IMR-90 (cell line): ENCODE measurements at regions not wholly inside any gene's neighbourhood (a gene's known extent, or its start where the extent isn't known, plus 50 kb on each side); places are given as distances from the start of the nearest gene placed in this dataset.

ENCODE experiments used
- ATAC-seq: fragments of 200-7000 bp; cut with Tn5 transposase; 2 replicates; pipeline ENCODE4 v1.9.1; 2020; ENCODE audit warnings: low read depth, mild to moderate bottlenecking, moderate library complexity
- BruUV-seq: library from RNA; stranded (reverse); fragments of 400-500 nt; replicated peaks from 2 replicates; lab custom pipeline; 2021; lab: Mats Ljungman, UMichigan
- CTCF ChIA-PET: fragments of 300-600 bp; formaldehyde crosslinking; extraction: SDS; loops from one replicate; lab custom pipeline; 2021; ENCODE audit warnings: antibody characterized with exemption; lab: Yijun Ruan, JAX
- POLR2A ChIA-PET: fragments of 300-600 bp; sonication (Branson Sonifier 250); formaldehyde crosslinking; loops from one replicate; lab custom pipeline; 2022; ENCODE audit warnings: antibody characterized with exemption; ENCODE audit not compliant: unreplicated experiment; lab: Charles Lee
- DNase-seq: peaks from one replicate; pipeline ENCODE4 v3.0.0; 2013
- H2AFZ ChIP-seq: replicated peaks from 2 replicates; pipeline ENCODE3; 2013; ENCODE audit warnings: low read length, mild to moderate bottlenecking; ENCODE audit not compliant: poor library complexity
- H2AK5ac ChIP-seq: 2 replicates; pipeline ENCODE4 v1.6.1; 2013; ENCODE audit warnings: low read depth, low read length, inconsistent platforms
- H2AK9ac ChIP-seq: replicated peaks from 2 replicates; pipeline ENCODE3; 2013; ENCODE audit warnings: mild to moderate bottlenecking, low read depth, low read length, moderate library complexity; ENCODE audit not compliant: poor library complexity
- H2BK120ac ChIP-seq: 2 replicates; pipeline ENCODE4 v1.6.1; 2013; ENCODE audit warnings: low read depth, low read length, inconsistent platforms
- H2BK15ac ChIP-seq: 3 replicates; pipeline ENCODE4 v1.6.1; 2013; ENCODE audit warnings: low read depth, low read length, inconsistent platforms
- H2BK20ac ChIP-seq: 2 replicates; pipeline ENCODE4 v1.6.1; 2013; ENCODE audit warnings: low read depth, mild to moderate bottlenecking, inconsistent platforms, low read length, moderate library complexity
- H2BK5ac ChIP-seq: 2 replicates; pipeline ENCODE4 v1.6.1; 2013; ENCODE audit warnings: mild to moderate bottlenecking, low read depth, low read length, inconsistent platforms; ENCODE audit not compliant: poor library complexity, severe bottlenecking
- H3K14ac ChIP-seq: replicated peaks from 2 replicates; pipeline ENCODE4 v1.6.1; 2013; ENCODE audit warnings: low read depth, low read length, inconsistent platforms
- H3K18ac ChIP-seq: 2 replicates; pipeline ENCODE4 v1.6.1; 2013; ENCODE audit warnings: low read depth, low read length, control low read depth
- H3K23ac ChIP-seq: 2 replicates; pipeline ENCODE4 v1.6.1; 2013; ENCODE audit warnings: low read depth, low read length, inconsistent platforms
- H3K27ac ChIP-seq: 2 replicates; pipeline ENCODE4 v1.5.1; 2013; ENCODE audit warnings: mild to moderate bottlenecking, control low read depth, low read length; ENCODE audit not compliant: insufficient read depth
- H3K27me3 ChIP-seq: 2 replicates; pipeline ENCODE4 v1.6.1; 2013; ENCODE audit warnings: low read length; ENCODE audit not compliant: control insufficient read depth, insufficient read depth
- H3K36me3 ChIP-seq: 2 replicates; pipeline ENCODE4 v1.6.1; 2013; ENCODE audit warnings: low read length, mixed read lengths; ENCODE audit not compliant: control insufficient read depth, insufficient read depth
- H3K4ac ChIP-seq: 2 replicates; pipeline ENCODE4 v1.6.1; 2013; ENCODE audit warnings: low read depth, low read length, inconsistent platforms
- H3K4me1 ChIP-seq: 2 replicates; pipeline ENCODE4 v1.6.1; 2013; ENCODE audit warnings: low read length, mixed read lengths; ENCODE audit not compliant: control insufficient read depth, insufficient read depth
- H3K4me2 ChIP-seq: 2 replicates; pipeline ENCODE4 v1.6.1; 2013; ENCODE audit warnings: low read depth, mild to moderate bottlenecking, control low read depth, low read length, moderate library complexity
- H3K4me3 ChIP-seq: 2 replicates; pipeline ENCODE4 v1.5.1; 2013; ENCODE audit warnings: low read depth, mild to moderate bottlenecking, control low read depth, low read length, moderate library complexity; ENCODE audit not compliant: insufficient read depth
- H3K56ac ChIP-seq: 2 replicates; pipeline ENCODE4 v1.6.1; 2013; ENCODE audit warnings: low read length, inconsistent platforms; ENCODE audit not compliant: insufficient read depth; ENCODE audit errors: extremely low read depth
- H3K79me1 ChIP-seq, 2 experiments: 2 replicates each; pipeline ENCODE4 v1.6.1; 2013; ENCODE audit warnings: low read length in 2 of 2, inconsistent platforms in 1 of 2, low read depth in 1 of 2
- H3K9ac ChIP-seq: 2 replicates; pipeline ENCODE4 v1.6.1; 2013; ENCODE audit warnings: low read depth, low read length, control low read depth
- H3K9me1 ChIP-seq: 2 replicates; pipeline ENCODE4 v1.6.1; 2013; ENCODE audit warnings: low read length, inconsistent platforms; ENCODE audit not compliant: insufficient read depth
- H3K9me3 ChIP-seq: 2 replicates; pipeline ENCODE4 v1.6.1; 2013; ENCODE audit warnings: low read length; ENCODE audit not compliant: control insufficient read depth, insufficient read depth
- H4K20me1 ChIP-seq: 2 replicates; pipeline ENCODE4 v1.6.1; 2013; ENCODE audit warnings: low read length, inconsistent platforms; ENCODE audit not compliant: insufficient read depth
- H4K5ac ChIP-seq: 2 replicates; pipeline ENCODE4 v1.6.1; 2013; ENCODE audit warnings: mild to moderate bottlenecking, low read depth, low read length, control low read depth
- H4K8ac ChIP-seq, 2 experiments: 2 replicates each; pipeline ENCODE4 v1.6.1; 2013; ENCODE audit warnings: low read depth in 2 of 2, low read length in 2 of 2, control low read depth in 1 of 2, inconsistent platforms in 1 of 2
- H4K91ac ChIP-seq: 2 replicates; pipeline ENCODE4 v1.6.1; 2013; ENCODE audit warnings: low read depth, low read length, inconsistent platforms; ENCODE audit not compliant: insufficient read depth
- BHLHE40 ChIP-seq: fragments of 150-350 bp; IDR thresholded peaks from 2 replicates; pipeline ENCODE4 v1.6.1; 2016; ENCODE audit warnings: mild to moderate bottlenecking, low read depth, low read length
- CEBPB ChIP-seq: IDR thresholded peaks from 2 replicates; pipeline ENCODE4 v1.6.1; 2012; ENCODE audit warnings: low read depth, low read length, improper control_type of control experiment
- FOS ChIP-seq: fragments of 150-350 bp; IDR thresholded peaks from 2 replicates; pipeline ENCODE4 v1.6.1; 2016; ENCODE audit warnings: low read depth, low read length
- MAFK ChIP-seq: IDR thresholded peaks from 2 replicates; pipeline ENCODE4 v1.6.1; 2012; ENCODE audit warnings: low read depth, low read length, improper control_type of control experiment
- MXI1 ChIP-seq: IDR thresholded peaks from 2 replicates; pipeline ENCODE4 v1.6.1; 2012; ENCODE audit warnings: low read depth, mild to moderate bottlenecking, low read length, moderate library complexity, borderline replicate concordance
- POLR2A ChIP-seq: IDR thresholded peaks from 2 replicates; pipeline ENCODE4 v1.6.1; 2012; ENCODE audit warnings: mild to moderate bottlenecking, low read depth, low read length
- RFX5 ChIP-seq: IDR thresholded peaks from 2 replicates; pipeline ENCODE4 v1.8.0; 2012; ENCODE audit warnings: low read depth, mild to moderate bottlenecking, low read length, moderate library complexity
- SMC3 ChIP-seq: fragments of 150-350 bp; IDR thresholded peaks from 2 replicates; pipeline ENCODE4 v1.6.1; 2016; ENCODE audit warnings: low read depth, mild to moderate bottlenecking, antibody characterized with exemption, low read length, moderate library complexity
- WGBS, 2 experiments: methylation state at CpG; one replicate each; pipeline versions ENCODE4 v1.1.5 to v1.1.7; 2013; ENCODE audit warnings: missing lambda C conversion rate in 2 of 2; ENCODE audit not compliant: insufficient read length in 1 of 2; ENCODE audit errors: extremely low coverage in 2 of 2; 5-methylcytosine and 5-hydroxymethylcytosine counted together
- dilution Hi-C: fragments of 300-500 bp; cut with HindIII; formaldehyde crosslinking; loops from one replicate; pipeline ENCODE4 v1.14.3; 2018; ENCODE audit warnings: low sequenced_read_pairs; ENCODE audit not compliant: unreplicated experiment
- in situ Hi-C: fragments of 300-500 bp; cut with MboI; formaldehyde crosslinking; loops from 3 replicates; pipeline ENCODE4 v1.14.3; 2019; ENCODE audit warnings: low sequenced_read_pairs, inconsistent platforms, mixed read lengths
- intact Hi-C: fragments of 100-400 bp; cut with micrococcal nuclease; formaldehyde crosslinking; loops from 2 replicates; pipeline ENCODE4 v1.10.0; 2022
- TF ChIP-seq, protein P1 (sequence below): fragments of 150-350 bp; IDR thresholded peaks from 2 replicates; pipeline ENCODE4 v1.6.1; 2017; ENCODE audit warnings: mild to moderate bottlenecking, antibody characterized with exemption, low read length, low read depth
- TF ChIP-seq, protein P2 (sequence below): conservative IDR thresholded peaks from 2 replicates; pipeline ENCODE4 v1.5.1; 2012; ENCODE audit warnings: mild to moderate bottlenecking, low read depth, low read length, improper control_type of control experiment
- TF ChIP-seq, protein P3 (sequence below): fragments of 150-350 bp; IDR thresholded peaks from 2 replicates; pipeline ENCODE4 v1.6.1; 2016; ENCODE audit warnings: low read depth, mild to moderate bottlenecking, low read length, moderate library complexity, borderline replicate concordance

DNA sequence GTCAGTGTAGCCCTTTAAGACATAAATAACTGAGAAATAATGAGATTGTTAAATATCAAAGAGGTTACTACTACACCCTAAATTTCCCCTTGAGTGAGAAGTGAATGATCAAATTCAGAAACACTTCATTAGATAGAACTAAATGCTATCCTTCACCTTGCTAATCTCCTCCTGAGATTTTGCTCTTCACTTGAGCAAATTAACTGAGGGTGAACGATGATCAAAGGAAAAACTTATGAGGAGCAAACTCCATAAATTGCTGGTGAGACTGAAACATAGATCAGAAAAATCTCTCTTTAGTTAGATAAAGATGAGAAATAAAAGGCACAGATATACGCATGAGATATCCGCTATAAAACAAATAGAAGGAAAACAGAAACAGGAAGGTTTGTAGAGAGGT, 63.1 kb upstream of the TANC1 start:
- Histone ChIP-seq H3K23ac (peak overlapping the region; percentile 43; the same call in 1 of the 2 replicates), H4K91ac (no peak overlapping the region), H3K18ac (no peak overlapping the region), H2BK5ac (peak overlapping the region; percentile 6), H3K4ac (peak overlapping the region; percentile 29; the same call in 1 of the 2 replicates), H3K14ac (no peak overlapping the region), H4K8ac (no peak overlapping the region), H3K27ac (no peak overlapping the region), H2AK9ac (no peak overlapping the region), H3K27me3 (no peaks in the 10 kb centered on the region), H2AK5ac (no peak overlapping the region), H4K20me1 (no peaks in the 10 kb centered on the region), H3K4me2 (peak overlapping the region; percentile 51; the same call in 1 of the 2 replicates), H3K9me1 (no peaks in the 10 kb centered on the region; the same call in 1 of the 2 replicates), H3K36me3 (no peaks in the 10 kb centered on the region), H2AFZ (no peak overlapping the region), H2BK120ac (peak overlapping the region; percentile 30; the same call in 1 of the 2 replicates), H3K79me1 (no peaks in the 10 kb centered on the region), H3K9me3 (no peaks in the 10 kb centered on the region), H2BK20ac (peak overlapping the region; percentile 48; the same call in 1 of the 2 replicates), H4K5ac (peak overlapping the region; percentile 54; the same call in 1 of the 2 replicates), H3K4me3 (no peak overlapping the region), H3K56ac (no peak overlapping the region), H2BK15ac (no peak overlapping the region), H3K9ac (no peak overlapping the region), H3K4me1 (peaks cover 2% of the 10 kb centered on the region)
- in situ Hi-C loops (loop anchor here (5.0 kb wide), 1 partner anchor 217 kb away; no protein-coding TSS in a partner anchor), dilution Hi-C loops (loop anchor here (25.0 kb wide), 1 partner anchor 207 kb away; no protein-coding TSS in a partner anchor), intact Hi-C loops (loop anchor here (1.0 to 10.0 kb wide), 3 partner anchors 63 to 899 kb away; partner anchors contain the start of gene TANC1)
- DNase-seq (no peak), ATAC-seq (no peak; the same call in 1 of the 2 replicates)
- POLR2A ChIA-PET, result no interaction called here
- CTCF ChIA-PET, result no interaction called here
- WGBS, 2 experiments, result no CpG with 5 or more reads among the region's 3 CpGs
- no TSS peak for BruUV-seq
- TF ChIP-seq CEBPB (no peak), BHLHE40 (no peak), MAFK (no peak), MXI1 (no peak), RFX5 (no peak), POLR2A (no peak), SMC3 (no peak), FOS (no peak)
- TF ChIP-seq, protein P1, sequence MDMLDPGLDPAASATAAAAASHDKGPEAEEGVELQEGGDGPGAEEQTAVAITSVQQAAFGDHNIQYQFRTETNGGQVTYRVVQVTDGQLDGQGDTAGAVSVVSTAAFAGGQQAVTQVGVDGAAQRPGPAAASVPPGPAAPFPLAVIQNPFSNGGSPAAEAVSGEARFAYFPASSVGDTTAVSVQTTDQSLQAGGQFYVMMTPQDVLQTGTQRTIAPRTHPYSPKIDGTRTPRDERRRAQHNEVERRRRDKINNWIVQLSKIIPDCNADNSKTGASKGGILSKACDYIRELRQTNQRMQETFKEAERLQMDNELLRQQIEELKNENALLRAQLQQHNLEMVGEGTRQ, result no peak
- TF ChIP-seq, protein P2, sequence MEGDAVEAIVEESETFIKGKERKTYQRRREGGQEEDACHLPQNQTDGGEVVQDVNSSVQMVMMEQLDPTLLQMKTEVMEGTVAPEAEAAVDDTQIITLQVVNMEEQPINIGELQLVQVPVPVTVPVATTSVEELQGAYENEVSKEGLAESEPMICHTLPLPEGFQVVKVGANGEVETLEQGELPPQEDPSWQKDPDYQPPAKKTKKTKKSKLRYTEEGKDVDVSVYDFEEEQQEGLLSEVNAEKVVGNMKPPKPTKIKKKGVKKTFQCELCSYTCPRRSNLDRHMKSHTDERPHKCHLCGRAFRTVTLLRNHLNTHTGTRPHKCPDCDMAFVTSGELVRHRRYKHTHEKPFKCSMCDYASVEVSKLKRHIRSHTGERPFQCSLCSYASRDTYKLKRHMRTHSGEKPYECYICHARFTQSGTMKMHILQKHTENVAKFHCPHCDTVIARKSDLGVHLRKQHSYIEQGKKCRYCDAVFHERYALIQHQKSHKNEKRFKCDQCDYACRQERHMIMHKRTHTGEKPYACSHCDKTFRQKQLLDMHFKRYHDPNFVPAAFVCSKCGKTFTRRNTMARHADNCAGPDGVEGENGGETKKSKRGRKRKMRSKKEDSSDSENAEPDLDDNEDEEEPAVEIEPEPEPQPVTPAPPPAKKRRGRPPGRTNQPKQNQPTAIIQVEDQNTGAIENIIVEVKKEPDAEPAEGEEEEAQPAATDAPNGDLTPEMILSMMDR, result no peak
- TF ChIP-seq, protein P3, sequence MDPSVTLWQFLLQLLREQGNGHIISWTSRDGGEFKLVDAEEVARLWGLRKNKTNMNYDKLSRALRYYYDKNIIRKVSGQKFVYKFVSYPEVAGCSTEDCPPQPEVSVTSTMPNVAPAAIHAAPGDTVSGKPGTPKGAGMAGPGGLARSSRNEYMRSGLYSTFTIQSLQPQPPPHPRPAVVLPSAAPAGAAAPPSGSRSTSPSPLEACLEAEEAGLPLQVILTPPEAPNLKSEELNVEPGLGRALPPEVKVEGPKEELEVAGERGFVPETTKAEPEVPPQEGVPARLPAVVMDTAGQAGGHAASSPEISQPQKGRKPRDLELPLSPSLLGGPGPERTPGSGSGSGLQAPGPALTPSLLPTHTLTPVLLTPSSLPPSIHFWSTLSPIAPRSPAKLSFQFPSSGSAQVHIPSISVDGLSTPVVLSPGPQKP, result no peak
